A549 (cell line): ENCODE measurements at regions not wholly inside any gene's neighbourhood (a gene's known extent, or its start where the extent isn't known, plus 50 kb on each side); places are given as distances from the start of the nearest gene placed in this dataset.
A peak's percentile ranks its signal among the peaks of the same experiment; 100 is the strongest.

ENCODE experiments used
- ATAC-seq, 2 experiments: fragments of 200-7000 bp in 1 of 2; fragments of >200 bp in 1 of 2; cut with Nextera tagmentation in 1 of 2; cut with Tn5 transposase in 1 of 2; 3 replicates each; pipeline versions ENCODE4 v1.8.0 to v1.9.1; 2018 to 2020; ENCODE audit warnings: mild to moderate bottlenecking in 1 of 2, moderate library complexity in 1 of 2
- CTCF ChIA-PET: fragments of 300-600 bp; sonication (Branson Sonifier 250); formaldehyde crosslinking; extraction: SDS; loops from one replicate; lab custom pipeline; 2021; ENCODE audit warnings: antibody characterized with exemption, inconsistent platforms; lab: Yijun Ruan, JAX
- POLR2A ChIA-PET: fragments of 350-600 bp; formaldehyde crosslinking; extraction: SDS; loops from one replicate; lab custom pipeline; 2021; ENCODE audit warnings: antibody characterized with exemption, inconsistent platforms; lab: Yijun Ruan, JAX
- DNase-seq, 2 experiments: peaks; one replicate each; pipeline versions ENCODE4 v3.0.0 to v3.0.0-alpha.2; 2011 to 2016; ENCODE audit warnings: low read depth in 1 of 2, low spot score in 1 of 2
- FAIRE-seq: peaks from 2 replicates; lab custom pipeline; 2011; peaks lifted over from hg19 to GRCh38; lab: Jason Lieb, UNC
- H3K27ac ChIP-seq, 2 experiments: fragments of >200 bp; sonication (Bioruptor Twin); formaldehyde crosslinking; 3 replicates each; pipeline ENCODE4 v1.5.1; 2016 to 2017
- H3K4me1 ChIP-seq: fragments of >200 bp; sonication (Bioruptor Twin); formaldehyde crosslinking; 3 replicates; pipeline ENCODE4 v1.6.1; 2016
- H3K4me2 ChIP-seq: fragments of >200 bp; sonication (Bioruptor Twin); formaldehyde crosslinking; 3 replicates; pipeline ENCODE4 v1.6.1; 2016
- H3K4me3 ChIP-seq: fragments of >200 bp; sonication (Bioruptor Twin); formaldehyde crosslinking; 3 replicates; pipeline ENCODE4 v1.5.1; 2016
- H3K9me3 ChIP-seq: fragments of >200 bp; sonication (Bioruptor Twin); formaldehyde crosslinking; 3 replicates; pipeline ENCODE4 v1.6.1; 2016
- CBX8 ChIP-seq: fragments of 200-600 bp; sonication (generic); IDR thresholded peaks from 2 replicates; pipeline ENCODE4 v1.6.1; 2016
- CEBPB ChIP-seq, 2 experiments: fragments of >200 bp in 1 of 2; sonication (Bioruptor Twin) in 1 of 2; formaldehyde crosslinking in 1 of 2; IDR thresholded peaks; 2 replicates each; pipeline ENCODE4 v1.6.1; 2012 to 2016
- EHF ChIP-seq: fragments of 250-450 bp; sonication (Bioruptor Pico); IDR thresholded peaks from 2 replicates; pipeline ENCODE4 v1.5.0; 2020; ENCODE audit warnings: mild to moderate bottlenecking
- EHMT2 ChIP-seq: fragments of 200-600 bp; sonication (generic); IDR thresholded peaks from 2 replicates; pipeline ENCODE4 v1.6.1; 2016; ENCODE audit warnings: antibody characterized with exemption, low read depth, mild to moderate bottlenecking, moderate library complexity
- FOSL2 ChIP-seq, 2 experiments: fragments of 450-650 bp in 1 of 2; fragments of >200 bp in 1 of 2; sonication (Bioruptor Twin) in 1 of 2; formaldehyde crosslinking; IDR thresholded peaks; 2 replicates each; pipeline versions ENCODE4 v1.5.0 to v1.6.1; 2016 to 2020; ENCODE audit warnings: mild to moderate bottlenecking in 1 of 2, moderate library complexity in 1 of 2
- FOXS1 ChIP-seq: fragments of 250-450 bp; sonication (Bioruptor Pico); IDR thresholded peaks from 2 replicates; pipeline ENCODE4 v1.5.0; 2020; ENCODE audit warnings: mild to moderate bottlenecking, moderate library complexity
- GATA3 ChIP-seq: IDR thresholded peaks from 2 replicates; pipeline ENCODE4 v1.6.1; 2012; ENCODE audit warnings: borderline replicate concordance
- HEYL ChIP-seq: fragments of 250-450 bp; sonication (Bioruptor Pico); IDR thresholded peaks from 2 replicates; pipeline ENCODE4 v1.8.0; 2021; ENCODE audit warnings: mild to moderate bottlenecking, moderate library complexity
- HOXB13 ChIP-seq: fragments of 250-450 bp; sonication (Bioruptor Pico); IDR thresholded peaks from 2 replicates; pipeline ENCODE4 v1.5.0; 2020; ENCODE audit warnings: low read depth, mild to moderate bottlenecking, moderate library complexity
- KDM5A ChIP-seq: fragments of 200-600 bp; sonication (generic); IDR thresholded peaks from 2 replicates; pipeline ENCODE4 v1.6.1; 2016; ENCODE audit warnings: antibody characterized with exemption, mild to moderate bottlenecking
- MAFK ChIP-seq: fragments of 450-650 bp; IDR thresholded peaks from 2 replicates; pipeline ENCODE4 v1.6.1; 2014; ENCODE audit not compliant: partially characterized antibody
- NPAS2 ChIP-seq: fragments of 250-450 bp; sonication (Bioruptor Pico); IDR thresholded peaks from 2 replicates; pipeline ENCODE4 v1.8.0; 2022; ENCODE audit warnings: mild to moderate bottlenecking, moderate library complexity, borderline replicate concordance
- PHF8 ChIP-seq: fragments of 200-600 bp; sonication (generic); IDR thresholded peaks from 2 replicates; pipeline ENCODE4 v1.6.1; 2016; ENCODE audit warnings: low read depth, mild to moderate bottlenecking, antibody characterized with exemption, moderate library complexity, borderline replicate concordance
- RAD21 ChIP-seq, 2 experiments: fragments of >200 bp in 1 of 2; sonication (Bioruptor Twin) in 1 of 2; formaldehyde crosslinking in 1 of 2; IDR thresholded peaks in 1 of 2; conservative IDR thresholded peaks in 1 of 2; 2 replicates in 1 of 2; 3 replicates in 1 of 2; pipeline ENCODE4 v1.6.1; 2012 to 2018; ENCODE audit warnings: inconsistent platforms in 1 of 2
- RARB ChIP-seq: fragments of 250-450 bp; sonication (Bioruptor Pico); IDR thresholded peaks from 2 replicates; pipeline ENCODE4 v1.8.0; 2021; ENCODE audit warnings: mild to moderate bottlenecking, moderate library complexity
- RFX5 ChIP-seq: fragments of 450-650 bp; IDR thresholded peaks from 2 replicates; pipeline ENCODE4 v1.7.1; 2014; ENCODE audit warnings: antibody characterized with exemption, mild to moderate bottlenecking, moderate library complexity
- RNF2 ChIP-seq: fragments of 200-600 bp; sonication (generic); IDR thresholded peaks from 2 replicates; pipeline ENCODE4 v1.6.1; 2016; ENCODE audit warnings: low read depth, mild to moderate bottlenecking, antibody characterized with exemption, moderate library complexity, borderline replicate concordance
- TFCP2L1 ChIP-seq: fragments of 250-450 bp; sonication (Bioruptor Pico); IDR thresholded peaks from 2 replicates; pipeline ENCODE4 v1.5.0; 2021; ENCODE audit warnings: mild to moderate bottlenecking
- ZC3H11A ChIP-seq: fragments of 450-650 bp; IDR thresholded peaks from 2 replicates; pipeline ENCODE4 v1.6.1; 2014; ENCODE audit warnings: antibody characterized with exemption, mild to moderate bottlenecking
- ZNF302 ChIP-seq: fragments of 250-450 bp; sonication (Bioruptor Pico); IDR thresholded peaks from 2 replicates; pipeline ENCODE4 v1.9.0; 2021; ENCODE audit warnings: inconsistent platforms, mild to moderate bottlenecking, moderate library complexity
- WGBS: methylation state at CpG from one replicate; pipeline ENCODE4 v1.1.6; 2017; ENCODE audit errors: missing lambda C conversion rate; 5-methylcytosine and 5-hydroxymethylcytosine counted together
- TF ChIP-seq, protein P1 (sequence below): fragments of >200 bp; sonication (Bioruptor Twin); formaldehyde crosslinking; IDR thresholded peaks from 2 replicates; pipeline ENCODE4 v1.6.1; 2016
- TF ChIP-seq, protein P2 (sequence below): IDR thresholded peaks from 2 replicates; pipeline ENCODE4 v1.6.1; 2012

DNA sequence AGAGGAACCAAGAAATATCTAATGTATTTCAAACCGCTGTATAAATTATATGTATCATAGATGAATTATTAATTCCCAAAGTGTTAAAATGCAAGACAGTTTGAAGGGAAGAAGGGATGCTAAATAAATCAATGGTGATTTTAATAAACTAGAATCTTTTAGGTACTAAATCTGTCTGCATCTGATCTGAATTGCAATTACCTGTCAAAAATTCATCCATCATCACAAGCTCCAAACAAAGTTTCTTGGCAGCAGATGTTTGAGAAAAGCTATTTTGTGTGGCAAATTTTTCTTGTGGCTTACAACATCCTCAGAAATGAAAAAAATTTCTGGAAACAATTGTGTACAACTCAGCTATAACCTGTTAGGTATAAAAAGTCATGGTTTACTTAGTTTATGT is 816.0 kb upstream of the NDST4 start:
- FAIRE-seq (no peak), ATAC-seq (no peak), DNase-seq (no peak)
- H3K4me2 ChIP-seq: no peak overlapping the region
- no peak for TF ChIP-seq NPAS2
- 11% methylated on average over 1 of the region's 1 CpG for WGBS
- no peaks in the 10 kb centered on the region for H3K4me1 ChIP-seq
- no peak overlapping the region for H3K27ac ChIP-seq
- H3K4me3 ChIP-seq: no peak overlapping the region
- ChIA-PET POLR2A (no interaction called here), CTCF (no interaction called here)
- H3K9me3 ChIP-seq: no peaks in the 10 kb centered on the region

DNA sequence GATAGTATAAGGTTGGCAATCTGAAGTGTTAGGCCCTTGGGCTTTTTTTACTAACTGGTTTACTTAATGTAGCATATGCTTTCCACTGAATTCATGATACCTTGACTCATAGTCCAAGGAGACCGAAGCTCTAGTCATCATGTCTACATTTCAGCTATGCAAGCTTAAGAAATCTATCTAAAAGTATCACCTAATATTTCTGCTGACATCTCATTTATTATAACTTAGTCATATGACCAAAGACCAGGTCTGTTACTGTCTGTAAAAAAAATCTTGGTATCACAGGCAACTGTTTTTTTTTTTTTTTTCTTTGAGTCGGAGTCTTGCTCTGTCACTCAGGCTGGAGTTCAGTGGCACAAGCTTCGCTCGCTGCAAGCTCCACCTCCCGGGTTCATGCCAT is 814.0 kb upstream of the NDST4 start:
- DNase-seq (no peak), FAIRE-seq (no peak)
- CTCF ChIA-PET: interaction anchor here (0.7 kb wide), 1 partner anchor 1239 kb away, joined by 4 read pairs; no protein-coding TSS in a partner anchor

DNA sequence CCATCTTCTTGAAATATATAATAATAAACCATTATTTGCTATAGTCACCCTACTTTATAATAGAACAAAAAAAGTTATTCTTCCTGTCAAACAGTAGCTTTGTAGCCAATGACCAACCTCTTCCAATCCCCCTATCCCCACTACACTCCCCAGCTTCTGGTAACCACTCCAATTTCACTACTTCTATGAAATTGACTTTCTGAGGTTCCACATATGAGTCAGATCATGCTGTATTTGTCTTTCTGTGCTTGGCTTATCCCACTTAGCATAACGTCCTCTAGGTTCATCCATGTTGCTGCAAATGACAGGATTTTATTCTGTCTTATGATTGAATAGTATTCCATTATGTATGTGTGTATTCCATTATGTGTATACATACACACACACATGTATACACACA is 809.7 kb upstream of the NDST4 start:
- H3K4me2 ChIP-seq: no peak overlapping the region
- DNase-seq: no peak
- 6% methylated on average over 1 of the region's 1 CpG for WGBS
- no peak for FAIRE-seq
- H3K27ac ChIP-seq: no peak overlapping the region
- H3K4me1 ChIP-seq: no peaks in the 10 kb centered on the region
- no peak for ATAC-seq
- CTCF ChIA-PET: no interaction called here
- no peak for TF ChIP-seq RARB (CRISPR knock-in tag)
- TF ChIP-seq FOSL2 (IDR thresholded peaks at IDR 0.05): no peak
- TF ChIP-seq FOSL2 (CRISPR knock-in tag; IDR thresholded peaks at IDR 0.05): no peak
- TF ChIP-seq ZC3H11A: no peak
- no peak for TF ChIP-seq GATA3
- no peak for TF ChIP-seq TFCP2L1 (CRISPR knock-in tag)
- no peak for TF ChIP-seq HEYL (CRISPR knock-in tag)
- TF ChIP-seq MAFK: no peak
- TF ChIP-seq ZNF302 (CRISPR knock-in tag): no peak
- TF ChIP-seq RFX5: no peak
- TF ChIP-seq, protein P1, sequence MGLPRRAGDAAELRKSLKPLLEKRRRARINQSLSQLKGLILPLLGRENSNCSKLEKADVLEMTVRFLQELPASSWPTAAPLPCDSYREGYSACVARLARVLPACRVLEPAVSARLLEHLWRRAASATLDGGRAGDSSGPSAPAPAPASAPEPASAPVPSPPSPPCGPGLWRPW: no peak
- no peak for TF ChIP-seq RAD21 (conservative IDR thresholded peaks at IDR 0.05 in 1 of 2, IDR thresholded peaks at IDR 0.05 in 1 of 2)
- no peak for TF ChIP-seq CEBPB (IDR thresholded peaks at IDR 0.05)
- no peak for TF ChIP-seq KDM5A
- TF ChIP-seq HOXB13: no peak
- TF ChIP-seq EHMT2: no peak
- POLR2A ChIA-PET: no interaction called here
- H3K4me3 ChIP-seq: no peak overlapping the region
- no peaks in the 10 kb centered on the region for H3K9me3 ChIP-seq

More for the DNA sequence above, 814.0 kb upstream of the NDST4 start:
- TF ChIP-seq MAFK: peak; percentile 18
- TF ChIP-seq, protein P2, sequence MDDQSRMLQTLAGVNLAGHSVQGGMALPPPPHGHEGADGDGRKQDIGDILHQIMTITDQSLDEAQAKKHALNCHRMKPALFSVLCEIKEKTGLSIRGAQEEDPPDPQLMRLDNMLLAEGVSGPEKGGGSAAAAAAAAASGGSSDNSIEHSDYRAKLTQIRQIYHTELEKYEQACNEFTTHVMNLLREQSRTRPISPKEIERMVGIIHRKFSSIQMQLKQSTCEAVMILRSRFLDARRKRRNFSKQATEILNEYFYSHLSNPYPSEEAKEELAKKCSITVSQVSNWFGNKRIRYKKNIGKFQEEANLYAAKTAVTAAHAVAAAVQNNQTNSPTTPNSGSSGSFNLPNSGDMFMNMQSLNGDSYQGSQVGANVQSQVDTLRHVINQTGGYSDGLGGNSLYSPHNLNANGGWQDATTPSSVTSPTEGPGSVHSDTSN: no peak
- no peak overlapping the region for H3K4me3 ChIP-seq
- H3K27ac ChIP-seq: no peak overlapping the region
- no peaks in the 10 kb centered on the region for H3K4me1 ChIP-seq
- no peak overlapping the region for H3K4me2 ChIP-seq
- ATAC-seq: no peak
- H3K9me3 ChIP-seq: no peaks in the 10 kb centered on the region
- 21% methylated on average over 4 of the region's 5 CpGs for WGBS
- POLR2A ChIA-PET: no interaction called here

DNA sequence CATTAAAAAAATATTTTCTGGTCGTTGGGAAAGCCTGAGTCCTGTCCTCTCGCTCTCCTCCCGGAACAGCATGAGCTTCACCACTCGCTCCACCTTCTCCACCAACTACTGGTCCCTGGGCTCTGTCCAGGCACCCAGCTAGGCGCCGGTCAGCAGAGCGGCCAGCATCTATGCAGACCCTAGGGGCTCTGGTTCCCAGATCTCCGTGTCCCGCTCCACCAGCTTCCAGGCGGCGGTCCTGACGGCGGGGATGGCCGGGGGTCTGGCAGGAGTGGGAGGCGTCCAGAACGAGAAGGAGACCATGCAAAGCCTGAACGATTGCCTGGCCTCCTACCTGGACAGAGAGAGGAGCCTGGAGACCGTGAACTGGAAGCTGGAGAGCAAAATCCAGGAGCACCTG is 807.2 kb upstream of the NDST4 start:
- POLR2A ChIA-PET: no interaction called here
- no peak for ATAC-seq
- no peak for DNase-seq
- Histone ChIP-seq H3K4me2 (no peak overlapping the region), H3K27ac (no peak overlapping the region), H3K4me1 (no peaks in the 10 kb centered on the region), H3K4me3 (no peak overlapping the region), H3K9me3 (no peaks in the 10 kb centered on the region)
- WGBS: 16% methylated on average over 8 of the region's 18 CpGs
- TF ChIP-seq CBX8: no peak
- TF ChIP-seq HEYL (CRISPR knock-in tag): no peak
- TF ChIP-seq RARB (CRISPR knock-in tag): no peak
- no peak for TF ChIP-seq EHMT2
- no peak for TF ChIP-seq FOSL2 (IDR thresholded peaks at IDR 0.05)
- TF ChIP-seq FOSL2 (CRISPR knock-in tag; IDR thresholded peaks at IDR 0.05): no peak
- no peak for TF ChIP-seq EHF (CRISPR knock-in tag)
- no peak for TF ChIP-seq RNF2
- TF ChIP-seq FOXS1 (CRISPR knock-in tag): no peak
- no peak for TF ChIP-seq PHF8
- TF ChIP-seq CEBPB (IDR thresholded peaks at IDR 0.05): no peak
- no peak for FAIRE-seq
- CTCF ChIA-PET: no interaction called here
